DOHH2 (cell line): ENCODE measurements at regions not wholly inside any gene's neighbourhood (a gene's known extent, or its start where the extent isn't known, plus 50 kb on each side); places are given as distances from the start of the nearest gene placed in this dataset.

Experiments used
- H3F3A ChIP-seq: fragments of 200-600 bp; sonication (generic), shearing (Covaris generic); 2 replicates; pipeline ENCODE4 v1.6.0; 2016; ENCODE audit warnings: antibody characterized with exemption, mild to moderate bottlenecking; ENCODE audit not compliant: control insufficient read depth, insufficient read depth
- H3K27ac ChIP-seq: fragments of 200-600 bp; sonication (generic); 2 replicates; pipeline ENCODE4 v1.5.1; 2014; ENCODE audit warnings: low read depth, mild to moderate bottlenecking, low read length, moderate library complexity
- H3K27me3 ChIP-seq: fragments of 200-600 bp; sonication (generic); 2 replicates; pipeline ENCODE4 v1.6.1; 2014; ENCODE audit warnings: mild to moderate bottlenecking, low read length, mixed read lengths; ENCODE audit not compliant: control insufficient read depth
- H3K36me3 ChIP-seq: fragments of 200-600 bp; sonication (generic); 2 replicates; pipeline ENCODE4 v1.6.1; 2014; ENCODE audit warnings: mild to moderate bottlenecking, low read length, moderate library complexity, mixed read lengths; ENCODE audit not compliant: control insufficient read depth
- H3K4me1 ChIP-seq: fragments of 200-600 bp; sonication (generic); 2 replicates; pipeline ENCODE4 v1.6.1; 2014; ENCODE audit warnings: mild to moderate bottlenecking, low read length, mixed read lengths; ENCODE audit not compliant: control insufficient read depth
- H3K4me2 ChIP-seq: fragments of 200-600 bp; sonication (generic); 2 replicates; pipeline ENCODE4 v1.6.0; 2014; ENCODE audit warnings: mild to moderate bottlenecking, low read length, moderate library complexity
- H3K4me3 ChIP-seq: fragments of 200-600 bp; sonication (generic); 2 replicates; pipeline ENCODE4 v1.5.1; 2014; ENCODE audit warnings: mild to moderate bottlenecking, low read length, mixed read lengths
- H3K79me2 ChIP-seq: fragments of 200-600 bp; sonication (generic); 2 replicates; pipeline ENCODE4 v1.6.1; 2014; ENCODE audit warnings: mild to moderate bottlenecking, low read length, mixed read lengths; ENCODE audit not compliant: control insufficient read depth
- H3K9me2 ChIP-seq: fragments of 200-600 bp; sonication (generic); replicated peaks from 2 replicates; pipeline ENCODE4 v1.6.1; 2014; ENCODE audit warnings: mild to moderate bottlenecking, low read length, mixed read lengths; ENCODE audit not compliant: control insufficient read depth
- H3K9me3 ChIP-seq: fragments of 200-600 bp; sonication (generic); 2 replicates; pipeline ENCODE4 v1.6.1; 2014; ENCODE audit warnings: antibody characterized with exemption, low read length, mixed read lengths; ENCODE audit not compliant: control insufficient read depth, insufficient read depth
- H4K20me1 ChIP-seq: fragments of 200-600 bp; sonication (generic); 2 replicates; pipeline ENCODE4 v1.6.0; 2014; ENCODE audit warnings: low read depth, mild to moderate bottlenecking, antibody characterized with exemption, low read length, moderate library complexity; ENCODE audit not compliant: control insufficient read depth, insufficient read depth
- EZH2phosphoT487 ChIP-seq: fragments of 200-600 bp; sonication (generic); IDR thresholded peaks from 2 replicates; pipeline ENCODE4 v1.6.1; 2017; ENCODE audit warnings: borderline replicate concordance, mild to moderate bottlenecking, antibody characterized with exemption, low read length, moderate library complexity, mixed read lengths
- TF ChIP-seq, protein P1 (sequence below): fragments of 200-600 bp; sonication (generic); IDR thresholded peaks from one replicate; pipeline ENCODE4 v1.5.1; 2014; ENCODE audit warnings: antibody characterized with exemption, mild to moderate bottlenecking, low read depth, low read length; ENCODE audit not compliant: poor library complexity, severe bottlenecking

DNA sequence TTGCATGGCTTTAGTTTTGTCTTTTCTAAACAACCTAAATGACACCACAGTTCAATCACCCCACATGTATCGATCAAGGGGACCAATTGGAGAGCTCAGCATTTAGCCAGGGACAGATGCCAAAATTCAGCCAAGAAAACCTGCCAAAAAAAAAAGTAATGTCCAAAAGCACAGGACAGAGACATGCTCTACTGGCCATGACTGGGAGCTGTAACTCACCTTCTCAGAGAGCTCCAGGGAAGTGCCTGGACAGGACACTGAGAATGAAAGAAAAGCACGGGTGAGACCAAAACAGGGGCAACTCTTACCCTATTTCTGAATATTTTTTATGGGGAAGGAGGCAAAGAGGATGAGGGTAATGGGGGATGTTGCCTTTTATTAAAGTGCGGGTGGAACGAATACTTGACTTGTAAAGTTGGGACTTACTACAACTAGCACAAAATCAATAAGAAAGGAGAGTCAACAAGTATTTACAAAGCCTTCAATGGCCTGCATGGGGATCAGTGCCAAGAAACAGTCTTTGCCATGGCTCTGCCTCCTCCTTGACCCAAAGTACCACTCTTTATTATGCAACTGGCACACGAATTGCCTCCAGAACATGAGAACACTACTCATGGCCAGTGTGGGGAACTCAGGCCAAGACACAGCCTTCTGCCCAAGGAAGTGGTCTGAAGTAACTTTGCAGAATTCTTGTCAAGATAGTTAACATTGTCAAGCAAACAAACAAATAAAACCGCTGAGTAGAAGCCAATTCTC lies 72.9 kb upstream of the HK2 start:
- Histone ChIP-seq H4K20me1 (no peaks in the 10 kb centered on the region), H3K4me1 (peaks cover 5% of the 10 kb centered on the region), H3K79me2 (no peaks in the 10 kb centered on the region), H3K9me3 (no peaks in the 10 kb centered on the region), H3K27me3 (peaks cover 4% of the 10 kb centered on the region), H3F3A (no peaks in the 10 kb centered on the region), H3K4me3 (no peak overlapping the region), H3K36me3 (no peaks in the 10 kb centered on the region), H3K4me2 (no peak overlapping the region), H3K9me2 (no peaks in the 10 kb centered on the region), H3K27ac (no peak overlapping the region)
- TF ChIP-seq, protein P1, sequence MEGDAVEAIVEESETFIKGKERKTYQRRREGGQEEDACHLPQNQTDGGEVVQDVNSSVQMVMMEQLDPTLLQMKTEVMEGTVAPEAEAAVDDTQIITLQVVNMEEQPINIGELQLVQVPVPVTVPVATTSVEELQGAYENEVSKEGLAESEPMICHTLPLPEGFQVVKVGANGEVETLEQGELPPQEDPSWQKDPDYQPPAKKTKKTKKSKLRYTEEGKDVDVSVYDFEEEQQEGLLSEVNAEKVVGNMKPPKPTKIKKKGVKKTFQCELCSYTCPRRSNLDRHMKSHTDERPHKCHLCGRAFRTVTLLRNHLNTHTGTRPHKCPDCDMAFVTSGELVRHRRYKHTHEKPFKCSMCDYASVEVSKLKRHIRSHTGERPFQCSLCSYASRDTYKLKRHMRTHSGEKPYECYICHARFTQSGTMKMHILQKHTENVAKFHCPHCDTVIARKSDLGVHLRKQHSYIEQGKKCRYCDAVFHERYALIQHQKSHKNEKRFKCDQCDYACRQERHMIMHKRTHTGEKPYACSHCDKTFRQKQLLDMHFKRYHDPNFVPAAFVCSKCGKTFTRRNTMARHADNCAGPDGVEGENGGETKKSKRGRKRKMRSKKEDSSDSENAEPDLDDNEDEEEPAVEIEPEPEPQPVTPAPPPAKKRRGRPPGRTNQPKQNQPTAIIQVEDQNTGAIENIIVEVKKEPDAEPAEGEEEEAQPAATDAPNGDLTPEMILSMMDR: no peak
- TF ChIP-seq EZH2phosphoT487: no peak

DNA sequence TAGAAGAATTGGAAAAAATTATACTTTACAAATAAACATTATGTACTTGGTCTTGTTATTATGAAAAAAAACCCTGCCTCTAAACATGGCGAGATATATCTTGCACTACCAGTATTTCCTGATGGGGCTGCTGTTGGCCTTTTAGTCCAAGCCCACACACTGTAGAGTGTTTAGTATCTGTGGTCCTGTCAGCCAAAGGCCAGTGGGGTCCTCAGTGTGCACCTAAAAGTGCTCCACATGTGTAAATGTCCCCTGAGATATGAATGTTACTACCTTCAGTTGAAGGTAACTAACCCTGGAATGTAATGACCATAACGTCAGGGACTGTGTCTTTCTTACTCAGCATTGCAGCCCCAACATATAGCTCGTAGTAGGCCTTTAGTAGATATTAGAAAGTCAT lies 71.1 kb upstream of the HK2 start:
- no peaks in the 10 kb centered on the region for H3K9me2 ChIP-seq
- H3F3A ChIP-seq: no peaks in the 10 kb centered on the region
- H3K27me3 ChIP-seq: peaks cover 12% of the 10 kb centered on the region
- H3K4me1 ChIP-seq: no peaks in the 10 kb centered on the region
- no peaks in the 10 kb centered on the region for H4K20me1 ChIP-seq
- H3K4me3 ChIP-seq: no peak overlapping the region
- no peak overlapping the region for H3K4me2 ChIP-seq
- H3K36me3 ChIP-seq: no peaks in the 10 kb centered on the region
- TF ChIP-seq, protein P1: no peak
- no peak for TF ChIP-seq EZH2phosphoT487
- H3K27ac ChIP-seq: no peak overlapping the region
- no peaks in the 10 kb centered on the region for H3K9me3 ChIP-seq
- no peaks in the 10 kb centered on the region for H3K79me2 ChIP-seq

DNA sequence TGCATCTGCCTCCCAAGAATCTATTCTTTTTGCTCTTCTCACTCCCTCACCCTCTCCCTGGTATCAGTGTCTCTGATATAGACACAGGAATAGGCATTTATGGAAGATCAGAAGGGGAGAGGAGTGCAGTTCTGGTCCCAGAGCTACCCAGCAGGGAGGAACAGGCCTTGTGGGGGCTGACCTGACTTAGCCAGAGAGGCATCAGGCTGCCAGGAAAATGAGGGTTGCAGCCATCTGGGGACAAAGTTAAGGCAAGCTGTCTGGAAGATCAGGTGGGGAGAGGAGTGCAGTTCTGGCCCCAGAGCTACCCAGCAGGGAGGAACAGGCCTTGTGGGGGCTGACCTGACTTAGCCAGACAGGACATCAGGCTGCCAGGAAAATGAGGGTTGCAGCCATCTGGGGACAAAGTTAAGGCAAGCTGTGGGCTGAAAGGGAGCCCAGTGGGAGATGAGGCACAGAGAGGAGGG lies 69.9 kb upstream of the HK2 start:
- H3K4me3 ChIP-seq: no peak overlapping the region
- H3K9me2 ChIP-seq: no peaks in the 10 kb centered on the region
- no peaks in the 10 kb centered on the region for H3K79me2 ChIP-seq
- peaks cover 12% of the 10 kb centered on the region for H3K27me3 ChIP-seq
- H4K20me1 ChIP-seq: no peaks in the 10 kb centered on the region
- H3K36me3 ChIP-seq: no peaks in the 10 kb centered on the region
- H3K27ac ChIP-seq: no peak overlapping the region
- TF ChIP-seq, protein P1: no peak
- TF ChIP-seq EZH2phosphoT487: no peak
- no peaks in the 10 kb centered on the region for H3K9me3 ChIP-seq
- no peak overlapping the region for H3K4me2 ChIP-seq
- no peaks in the 10 kb centered on the region for H3F3A ChIP-seq
- no peaks in the 10 kb centered on the region for H3K4me1 ChIP-seq
